Colonic mucosa (tissue), 4 donors: ENCODE measurements at regions not wholly inside any gene's neighbourhood (a gene's known extent, or its start where the extent isn't known, plus 50 kb on each side); places are given as distances from the start of the nearest gene placed in this dataset.

Source experiments
- DNase-seq: peaks from one replicate; pipeline ENCODE4 v3.0.0-alpha.2; 2020
- H3K27ac ChIP-seq: fragments of 200-600 bp; one replicate; pipeline ENCODE4 v1.8.0; 2021
- H3K27me3 ChIP-seq: fragments of 200-600 bp; one replicate; pipeline ENCODE4 v1.8.0; 2021
- H3K36me3 ChIP-seq: fragments of 200-600 bp; one replicate; pipeline ENCODE4 v1.8.0; 2021
- H3K4me1 ChIP-seq: fragments of 200-600 bp; one replicate; pipeline ENCODE4 v1.8.0; 2021; ENCODE audit warnings: mild to moderate bottlenecking
- H3K4me3 ChIP-seq: fragments of 200-600 bp; one replicate; pipeline ENCODE4 v1.8.0; 2021
- H3K9ac ChIP-seq, 2 donors: one replicate each; pipeline ENCODE4 v1.7.0; 2013; ENCODE audit warnings: control low read depth in 2 of 2, low read depth in 2 of 2, low read length in 2 of 2
- H3K9me3 ChIP-seq: fragments of 200-600 bp; one replicate; pipeline ENCODE4 v1.8.0; 2021
- CTCF ChIP-seq: fragments of 200-600 bp; IDR thresholded peaks from one replicate; pipeline ENCODE4 v1.8.0; 2022; ENCODE audit warnings: antibody characterized with exemption, mild to moderate bottlenecking
- intact Hi-C: fragments of 100-400 bp; cut with DNase I; formaldehyde crosslinking; loops from one replicate; pipeline ENCODE4 v1.14.1; 2022
- donor health status: healthy.
- donor health status: DM: no; HTN: no; CAD: no.
- donor health status: DM: no; HTN: no; CAD: no.

DNA sequence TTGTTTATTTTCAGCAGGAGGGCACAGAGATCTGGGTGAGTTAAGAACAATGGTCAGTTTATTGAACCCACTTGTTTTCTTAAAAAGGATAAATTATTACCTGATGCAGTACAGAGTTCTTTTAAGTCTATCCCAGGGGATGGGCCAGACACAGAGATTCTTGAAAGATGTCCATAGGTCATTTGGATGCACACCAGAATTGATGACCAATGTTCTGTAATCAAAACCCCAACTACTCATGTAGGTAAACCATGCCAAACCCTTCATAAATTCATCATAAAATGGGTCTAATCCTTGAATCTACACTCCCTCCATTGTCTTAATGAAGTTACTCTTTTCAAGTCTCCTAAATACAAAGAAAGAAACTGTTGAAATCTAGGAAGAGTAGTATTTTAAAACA is 273.0 kb upstream of the COL8A1 start:
- no peak for TF ChIP-seq CTCF
- H3K4me3 ChIP-seq: no peak overlapping the region
- no peaks in the 10 kb centered on the region for H3K4me1 ChIP-seq
- no peak overlapping the region for H3K27ac ChIP-seq
- no peak overlapping the region for H3K9ac ChIP-seq
- H3K27me3 ChIP-seq: no peaks in the 10 kb centered on the region
- H3K36me3 ChIP-seq: no peaks in the 10 kb centered on the region
- DNase-seq: no peak
- intact Hi-C loops: no loop called here
- no peaks in the 10 kb centered on the region for H3K9me3 ChIP-seq

GRCh38 chr3:99357131-99357530 is 281.3 kb upstream of the COL8A1 start:
- H3K27ac ChIP-seq: no peak overlapping the region
- TF ChIP-seq CTCF: no peak

DNA sequence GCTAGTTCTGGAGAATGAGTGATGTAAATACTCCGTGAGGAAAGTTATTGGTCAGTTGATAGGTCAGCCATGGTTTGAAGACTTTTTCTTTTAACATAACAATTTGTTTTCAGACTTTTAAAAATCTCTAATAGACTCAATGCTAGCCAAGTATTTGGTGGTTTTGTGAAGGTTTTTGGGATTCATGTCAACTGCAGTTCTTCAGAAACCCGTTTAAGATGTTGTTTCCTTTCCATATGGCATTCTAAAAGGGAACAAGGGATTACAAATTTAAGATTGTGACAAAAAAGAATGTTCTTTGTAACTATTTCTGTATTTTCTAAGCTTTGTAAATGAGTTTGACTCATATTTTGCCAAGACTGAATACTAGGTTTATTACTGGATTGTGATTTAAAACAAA is 281.7 kb upstream of the COL8A1 start:
- Histone ChIP-seq H3K4me1 (no peaks in the 10 kb centered on the region), H3K4me3 (no peak overlapping the region), H3K9ac (no peak overlapping the region), H3K27ac (no peak overlapping the region), H3K36me3 (no peaks in the 10 kb centered on the region), H3K27me3 (no peaks in the 10 kb centered on the region), H3K9me3 (no peaks in the 10 kb centered on the region)
- TF ChIP-seq CTCF: no peak
- intact Hi-C loops: no loop called here
- DNase-seq: no peak

More at GRCh38 chr3:99357131-99357530, 281.3 kb upstream of the COL8A1 start:
- Histone ChIP-seq H3K4me3 (no peak overlapping the region), H3K27me3 (no peaks in the 10 kb centered on the region), H3K4me1 (no peaks in the 10 kb centered on the region), H3K9me3 (no peaks in the 10 kb centered on the region), H3K9ac (no peak overlapping the region), H3K36me3 (no peaks in the 10 kb centered on the region)
- intact Hi-C loops: no loop called here
- no peak for DNase-seq

DNA sequence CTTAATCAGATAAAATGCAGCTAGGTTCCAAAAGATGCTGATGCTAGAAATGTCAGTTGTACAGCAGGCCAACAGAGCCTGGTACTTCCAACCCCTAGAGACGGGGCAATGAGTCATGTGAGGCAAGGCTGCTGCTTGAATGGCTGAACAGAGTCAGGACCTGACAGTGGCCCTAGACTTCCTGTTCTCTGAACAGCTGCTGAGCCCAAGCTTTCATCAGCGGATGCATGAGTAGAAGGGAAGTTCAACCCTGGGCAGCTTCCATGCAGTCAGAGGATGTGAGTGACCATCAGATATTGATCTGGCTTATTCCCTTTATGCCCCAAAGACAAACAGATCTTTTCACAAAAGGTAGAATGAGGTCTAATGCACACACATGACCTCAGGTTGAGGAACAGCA is 282.9 kb upstream of the COL8A1 start:
- TF ChIP-seq CTCF: no peak
- intact Hi-C loops: no loop called here
- Histone ChIP-seq H3K4me3 (no peak overlapping the region), H3K27ac (no peak overlapping the region), H3K9me3 (no peaks in the 10 kb centered on the region), H3K36me3 (no peaks in the 10 kb centered on the region), H3K27me3 (no peaks in the 10 kb centered on the region), H3K4me1 (no peaks in the 10 kb centered on the region), H3K9ac (no peak overlapping the region)
- no peak for DNase-seq

DNA sequence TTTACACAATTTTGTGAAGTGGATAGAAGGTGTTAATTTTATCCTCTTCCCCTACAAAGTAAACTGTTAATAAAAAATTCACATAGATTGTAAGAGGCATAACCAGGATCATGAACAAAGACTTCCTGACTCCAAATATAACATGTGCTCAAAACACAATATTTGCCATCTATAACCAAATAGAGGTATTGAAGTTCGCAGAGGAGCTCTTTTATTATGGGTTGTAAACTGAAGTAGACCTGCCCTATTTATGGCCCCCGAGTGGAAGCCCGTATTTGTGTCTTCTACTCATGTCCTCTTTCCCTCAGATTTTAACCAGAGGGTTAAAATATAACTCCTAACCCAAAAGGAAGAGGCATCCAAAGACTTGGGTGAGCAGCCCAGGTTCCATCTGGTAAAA is 285.6 kb upstream of the COL8A1 start:
- H3K27ac ChIP-seq: no peak overlapping the region
- no peak overlapping the region for H3K9ac ChIP-seq
- no peaks in the 10 kb centered on the region for H3K36me3 ChIP-seq
- no peak overlapping the region for H3K4me3 ChIP-seq
- no peaks in the 10 kb centered on the region for H3K4me1 ChIP-seq
- intact Hi-C loops: no loop called here
- H3K9me3 ChIP-seq: no peaks in the 10 kb centered on the region
- H3K27me3 ChIP-seq: no peaks in the 10 kb centered on the region
- no peak for TF ChIP-seq CTCF
- DNase-seq: no peak

DNA sequence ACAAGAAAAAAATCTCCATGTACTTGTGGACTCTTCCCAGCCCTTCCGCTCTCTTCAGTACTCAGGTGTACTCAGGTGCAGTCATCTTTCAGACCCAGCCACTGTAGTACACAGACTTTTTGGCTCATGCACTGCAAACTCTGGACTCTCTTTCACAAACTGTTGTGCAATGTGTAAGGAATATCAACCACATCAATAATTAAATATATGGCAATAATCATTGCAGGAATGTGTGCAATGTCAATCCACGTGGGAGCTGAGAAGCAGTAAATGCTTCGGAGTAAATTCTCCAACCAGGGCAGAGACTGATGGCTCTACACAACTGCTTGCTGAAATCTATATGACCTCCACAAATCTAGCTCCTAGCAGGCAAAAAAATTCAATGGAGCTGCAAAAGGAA is 287.3 kb upstream of the COL8A1 start:
- no peak for TF ChIP-seq CTCF
- Histone ChIP-seq H3K36me3 (no peaks in the 10 kb centered on the region), H3K4me1 (no peaks in the 10 kb centered on the region), H3K27me3 (no peaks in the 10 kb centered on the region), H3K9ac (no peak overlapping the region), H3K4me3 (no peak overlapping the region), H3K27ac (no peak overlapping the region), H3K9me3 (no peaks in the 10 kb centered on the region)
- DNase-seq: no peak
- intact Hi-C loops: no loop called here
